HepG2 (cell line): ENCODE measurements at regions not wholly inside any gene's neighbourhood (a gene's known extent, or its start where the extent isn't known, plus 50 kb on each side); places are given as distances from the start of the nearest gene placed in this dataset.

Source experiments
- ATAC-seq: fragments of 200-7000 bp; cut with Tn5 transposase; 3 replicates; pipeline ENCODE4 v1.9.1; 2020; ENCODE audit warnings: mild to moderate bottlenecking, moderate library complexity
- BruUV-seq: library from RNA; stranded (reverse); fragments of 400-500 nt; replicated peaks from 2 replicates; lab custom pipeline; 2021; lab: Mats Ljungman, UMichigan
- CTCF ChIA-PET: fragments of 300-600 bp; formaldehyde crosslinking; extraction: SDS; loops from one replicate; lab custom pipeline; 2021; ENCODE audit warnings: low total read pairs, inconsistent platforms, low intra/inter-chr PET ratio; lab: Yijun Ruan, JAX
- POLR2A ChIA-PET: fragments of 350-600 bp; sonication (Branson Sonifier 250); formaldehyde crosslinking; loops from one replicate; lab custom pipeline; 2020; ENCODE audit warnings: antibody characterized with exemption, inconsistent platforms; lab: Yijun Ruan, JAX
- DNase-seq: peaks from one replicate; pipeline ENCODE4 v3.0.0-alpha.2; 2015; ENCODE audit warnings: low spot score
- FAIRE-seq: peaks from 3 replicates; lab custom pipeline; 2011; peaks lifted over from hg19 to GRCh38; lab: Jason Lieb, UNC
- H2AFZ ChIP-seq: one replicate; pipeline ENCODE4 v1.6.1; 2011; ENCODE audit warnings: low read length, inconsistent platforms
- H3K27ac ChIP-seq: fragments of 300-600 bp; 3 replicates; pipeline ENCODE4 v1.8.0; 2011; ENCODE audit warnings: mixed run types, mild to moderate bottlenecking, mixed read lengths, low read length, inconsistent platforms; ENCODE audit not compliant: insufficient read depth; ENCODE audit errors: extremely low read length
- H3K27me3 ChIP-seq, 2 experiments: fragments of 200-600 bp in 1 of 2; 2 replicates in 1 of 2; 3 replicates in 1 of 2; pipeline versions ENCODE4 v1.6.0 to v1.8.0; 2011; ENCODE audit warnings: low read length in 2 of 2, mild to moderate bottlenecking in 2 of 2, moderate library complexity in 2 of 2, inconsistent platforms in 1 of 2; ENCODE audit not compliant: insufficient read depth in 2 of 2, control insufficient read depth in 1 of 2
- H3K36me3 ChIP-seq, 2 experiments: fragments of 200-600 bp in 1 of 2; replicated peaks in 1 of 2; 2 replicates in 1 of 2; 3 replicates in 1 of 2; pipeline versions ENCODE4 v1.5.1 to v1.8.0; 2011; ENCODE audit warnings: low read length in 2 of 2, inconsistent platforms in 1 of 2; ENCODE audit not compliant: insufficient read depth in 2 of 2, control insufficient read depth in 1 of 2
- H3K4me1 ChIP-seq: 2 replicates; pipeline ENCODE4 v1.5.1; 2012; ENCODE audit warnings: low read length, inconsistent platforms; ENCODE audit not compliant: insufficient read depth
- H3K4me2 ChIP-seq: 2 replicates; pipeline ENCODE4 v1.6.0; 2011; ENCODE audit warnings: low read depth, low read length, inconsistent platforms
- H3K4me3 ChIP-seq, 3 experiments: fragments of 200-600 bp in 1 of 3; sonication (generic), shearing (Covaris generic) in 1 of 3; replicated peaks in 1 of 3; 2 replicates each; pipeline ENCODE4 v1.5.1; 2011 to 2016; ENCODE audit warnings: low read length in 3 of 3, inconsistent platforms in 2 of 3, low read depth in 2 of 3, mild to moderate bottlenecking in 2 of 3, control low read depth in 1 of 3, mixed read lengths in 1 of 3; ENCODE audit not compliant: insufficient read depth in 1 of 3
- H3K79me2 ChIP-seq: one replicate; pipeline ENCODE4 v1.6.1; 2011; ENCODE audit warnings: low read length, inconsistent platforms; ENCODE audit not compliant: insufficient read depth
- H3K9ac ChIP-seq: 2 replicates; pipeline ENCODE4 v1.6.0; 2011; ENCODE audit warnings: mild to moderate bottlenecking, low read depth, low read length, inconsistent platforms; ENCODE audit not compliant: insufficient read depth
- H3K9me3 ChIP-seq: 2 replicates; pipeline ENCODE4 v1.5.1; 2012; ENCODE audit warnings: mild to moderate bottlenecking, low read length
- H4K20me1 ChIP-seq: 2 replicates; pipeline ENCODE4 v1.6.0; 2011; ENCODE audit warnings: inconsistent platforms, mild to moderate bottlenecking, low read length, moderate library complexity; ENCODE audit not compliant: insufficient read depth
- ARID2 ChIP-seq: sonication (generic); formaldehyde crosslinking; IDR thresholded peaks from 2 replicates; pipeline ENCODE4 v1.8.1; 2022; ENCODE audit warnings: mild to moderate bottlenecking, missing genetic modification reagents, borderline replicate concordance
- CREM ChIP-seq, 2 experiments: sonication (generic) in 1 of 2; formaldehyde crosslinking in 1 of 2; IDR thresholded peaks; 2 replicates each; pipeline versions ENCODE4 v1.4.0 to v1.6.1; 2016 to 2020; ENCODE audit warnings: antibody characterized with exemption in 1 of 2, mild to moderate bottlenecking in 1 of 2, missing genetic modification reagents in 1 of 2
- DPF2 ChIP-seq: sonication (generic); formaldehyde crosslinking; IDR thresholded peaks from 2 replicates; pipeline ENCODE4 v1.4.0; 2020; ENCODE audit warnings: mild to moderate bottlenecking, low read depth, missing genetic modification reagents, borderline replicate concordance
- GPBP1L1 ChIP-seq: sonication (generic); formaldehyde crosslinking; IDR thresholded peaks from 2 replicates; pipeline ENCODE4 v1.5.0; 2020; ENCODE audit warnings: mild to moderate bottlenecking, missing genetic modification reagents
- KLF11 ChIP-seq: IDR thresholded peaks from 2 replicates; pipeline ENCODE4 v1.6.1; 2016; ENCODE audit warnings: missing compliant biosample characterization
- PAWR ChIP-seq: sonication (generic); formaldehyde crosslinking; IDR thresholded peaks from 2 replicates; pipeline ENCODE4 v1.4.0; 2020; ENCODE audit warnings: missing genetic modification reagents, mild to moderate bottlenecking, borderline replicate concordance
- RBM39 ChIP-seq: fragments of 200-400 bp; formaldehyde crosslinking; IDR thresholded peaks from one replicate; pipeline ENCODE4 v1.6.1; 2018; ENCODE audit warnings: antibody characterized with exemption, mild to moderate bottlenecking, low read depth, low read length; ENCODE audit not compliant: poor library complexity, severe bottlenecking
- ZBTB1 ChIP-seq: sonication (generic); formaldehyde crosslinking; IDR thresholded peaks from 2 replicates; pipeline ENCODE4 v1.4.0; 2020; ENCODE audit warnings: missing genetic modification reagents, borderline replicate concordance
- ZNF205 ChIP-seq: IDR thresholded peaks from 2 replicates; pipeline ENCODE4 v1.6.1; 2018; ENCODE audit warnings: missing biosample characterization, missing genetic modification reagents
- ZNF484 ChIP-seq: sonication (generic); formaldehyde crosslinking; IDR thresholded peaks from 2 replicates; pipeline ENCODE4 v1.5.1; 2020; ENCODE audit warnings: mild to moderate bottlenecking, low read depth, missing genetic modification reagents, borderline replicate concordance
- ZNF629 ChIP-seq: sonication (generic); formaldehyde crosslinking; conservative IDR thresholded peaks from 2 replicates; pipeline ENCODE4 v1.5.0; 2020; ENCODE audit warnings: missing genetic modification reagents
- ZNF747 ChIP-seq: sonication (generic); formaldehyde crosslinking; IDR thresholded peaks from 2 replicates; pipeline ENCODE4 v1.8.1; 2023; ENCODE audit warnings: missing genetic modification reagents, mild to moderate bottlenecking, borderline replicate concordance
- WGBS: methylation state at CpG from one replicate; pipeline ENCODE4 v1.1.6; 2017; ENCODE audit warnings: low lambda C conversion rate; 5-methylcytosine and 5-hydroxymethylcytosine counted together
- in situ Hi-C: cut with HindIII; loops from 2 replicates; pipeline ENCODE4 v1.10.0; 2017; ENCODE audit warnings: low pct_unique_long_range_greater_than_20kb; ENCODE audit not compliant: extremely low pct_ligation_motif_present
- intact Hi-C: fragments of 100-400 bp; cut with micrococcal nuclease; formaldehyde crosslinking; loops from one replicate; pipeline ENCODE4 v1.10.0; 2022; ENCODE audit not compliant: unreplicated experiment
- TF ChIP-seq, protein P1 (sequence below): IDR thresholded peaks from 2 replicates; pipeline ENCODE4 v1.6.1; 2016; ENCODE audit warnings: low read depth, missing genetic modification reagents, missing compliant biosample characterization
- TF ChIP-seq, protein P2 (sequence below): sonication (generic); formaldehyde crosslinking; IDR thresholded peaks from 2 replicates; pipeline ENCODE4 v1.9.0; 2021; ENCODE audit warnings: missing genetic modification reagents, borderline replicate concordance

GRCh38 chr7:82623812-82624211, 180.2 kb upstream of the CACNA2D1 start (continued):
- TF ChIP-seq ARID2 (CRISPR knock-in tag) (no peak), CREM (IDR thresholded peaks at IDR 0.05) (no peak), CREM (CRISPR knock-in tag; IDR thresholded peaks at IDR 0.05) (no peak), ZNF629 (CRISPR knock-in tag) (no peak), GPBP1L1 (CRISPR knock-in tag) (no peak), KLF11 (CRISPR knock-in tag) (no peak)

DNA sequence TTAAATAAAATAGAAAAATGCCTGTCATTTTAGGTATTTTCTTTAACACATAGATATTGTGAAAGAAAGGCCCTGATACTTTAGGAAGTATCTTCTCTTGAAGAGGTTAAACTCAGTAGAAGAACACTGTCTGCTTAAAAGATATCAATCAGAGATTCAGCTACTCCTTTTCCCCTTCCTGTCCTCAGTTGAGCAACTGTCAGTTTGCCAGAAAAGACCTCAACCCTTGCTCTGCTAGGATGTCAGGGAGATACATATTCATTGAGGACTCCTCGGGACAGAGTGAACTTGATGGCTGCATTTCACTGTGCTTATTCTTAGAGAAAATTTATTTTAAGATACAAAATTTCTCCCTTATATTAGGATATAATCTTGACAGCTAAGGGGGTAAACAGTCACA, 173.6 kb upstream of the CACNA2D1 start:
- no peak overlapping the region for H3K27ac ChIP-seq
- H3K27me3 ChIP-seq: no peaks in the 10 kb centered on the region
- ChIA-PET POLR2A (no interaction called here), CTCF (no interaction called here)
- intact Hi-C loops: no loop called here
- WGBS: 4% methylated on average over 1 of the region's 1 CpG
- no peak for DNase-seq
- no peaks in the 10 kb centered on the region for H3K36me3 ChIP-seq
- H3K4me3 ChIP-seq: no peak overlapping the region
- FAIRE-seq: no peak
- no peak for TF ChIP-seq RBM39
- TF ChIP-seq, protein P1, sequence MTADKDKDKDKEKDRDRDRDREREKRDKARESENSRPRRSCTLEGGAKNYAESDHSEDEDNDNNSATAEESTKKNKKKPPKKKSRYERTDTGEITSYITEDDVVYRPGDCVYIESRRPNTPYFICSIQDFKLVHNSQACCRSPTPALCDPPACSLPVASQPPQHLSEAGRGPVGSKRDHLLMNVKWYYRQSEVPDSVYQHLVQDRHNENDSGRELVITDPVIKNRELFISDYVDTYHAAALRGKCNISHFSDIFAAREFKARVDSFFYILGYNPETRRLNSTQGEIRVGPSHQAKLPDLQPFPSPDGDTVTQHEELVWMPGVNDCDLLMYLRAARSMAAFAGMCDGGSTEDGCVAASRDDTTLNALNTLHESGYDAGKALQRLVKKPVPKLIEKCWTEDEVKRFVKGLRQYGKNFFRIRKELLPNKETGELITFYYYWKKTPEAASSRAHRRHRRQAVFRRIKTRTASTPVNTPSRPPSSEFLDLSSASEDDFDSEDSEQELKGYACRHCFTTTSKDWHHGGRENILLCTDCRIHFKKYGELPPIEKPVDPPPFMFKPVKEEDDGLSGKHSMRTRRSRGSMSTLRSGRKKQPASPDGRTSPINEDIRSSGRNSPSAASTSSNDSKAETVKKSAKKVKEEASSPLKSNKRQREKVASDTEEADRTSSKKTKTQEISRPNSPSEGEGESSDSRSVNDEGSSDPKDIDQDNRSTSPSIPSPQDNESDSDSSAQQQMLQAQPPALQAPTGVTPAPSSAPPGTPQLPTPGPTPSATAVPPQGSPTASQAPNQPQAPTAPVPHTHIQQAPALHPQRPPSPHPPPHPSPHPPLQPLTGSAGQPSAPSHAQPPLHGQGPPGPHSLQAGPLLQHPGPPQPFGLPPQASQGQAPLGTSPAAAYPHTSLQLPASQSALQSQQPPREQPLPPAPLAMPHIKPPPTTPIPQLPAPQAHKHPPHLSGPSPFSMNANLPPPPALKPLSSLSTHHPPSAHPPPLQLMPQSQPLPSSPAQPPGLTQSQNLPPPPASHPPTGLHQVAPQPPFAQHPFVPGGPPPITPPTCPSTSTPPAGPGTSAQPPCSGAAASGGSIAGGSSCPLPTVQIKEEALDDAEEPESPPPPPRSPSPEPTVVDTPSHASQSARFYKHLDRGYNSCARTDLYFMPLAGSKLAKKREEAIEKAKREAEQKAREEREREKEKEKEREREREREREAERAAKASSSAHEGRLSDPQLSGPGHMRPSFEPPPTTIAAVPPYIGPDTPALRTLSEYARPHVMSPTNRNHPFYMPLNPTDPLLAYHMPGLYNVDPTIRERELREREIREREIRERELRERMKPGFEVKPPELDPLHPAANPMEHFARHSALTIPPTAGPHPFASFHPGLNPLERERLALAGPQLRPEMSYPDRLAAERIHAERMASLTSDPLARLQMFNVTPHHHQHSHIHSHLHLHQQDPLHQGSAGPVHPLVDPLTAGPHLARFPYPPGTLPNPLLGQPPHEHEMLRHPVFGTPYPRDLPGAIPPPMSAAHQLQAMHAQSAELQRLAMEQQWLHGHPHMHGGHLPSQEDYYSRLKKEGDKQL: no peak
- no peak for TF ChIP-seq ZNF205
- no peak for TF ChIP-seq DPF2 (CRISPR knock-in tag)
- TF ChIP-seq, protein P2, sequence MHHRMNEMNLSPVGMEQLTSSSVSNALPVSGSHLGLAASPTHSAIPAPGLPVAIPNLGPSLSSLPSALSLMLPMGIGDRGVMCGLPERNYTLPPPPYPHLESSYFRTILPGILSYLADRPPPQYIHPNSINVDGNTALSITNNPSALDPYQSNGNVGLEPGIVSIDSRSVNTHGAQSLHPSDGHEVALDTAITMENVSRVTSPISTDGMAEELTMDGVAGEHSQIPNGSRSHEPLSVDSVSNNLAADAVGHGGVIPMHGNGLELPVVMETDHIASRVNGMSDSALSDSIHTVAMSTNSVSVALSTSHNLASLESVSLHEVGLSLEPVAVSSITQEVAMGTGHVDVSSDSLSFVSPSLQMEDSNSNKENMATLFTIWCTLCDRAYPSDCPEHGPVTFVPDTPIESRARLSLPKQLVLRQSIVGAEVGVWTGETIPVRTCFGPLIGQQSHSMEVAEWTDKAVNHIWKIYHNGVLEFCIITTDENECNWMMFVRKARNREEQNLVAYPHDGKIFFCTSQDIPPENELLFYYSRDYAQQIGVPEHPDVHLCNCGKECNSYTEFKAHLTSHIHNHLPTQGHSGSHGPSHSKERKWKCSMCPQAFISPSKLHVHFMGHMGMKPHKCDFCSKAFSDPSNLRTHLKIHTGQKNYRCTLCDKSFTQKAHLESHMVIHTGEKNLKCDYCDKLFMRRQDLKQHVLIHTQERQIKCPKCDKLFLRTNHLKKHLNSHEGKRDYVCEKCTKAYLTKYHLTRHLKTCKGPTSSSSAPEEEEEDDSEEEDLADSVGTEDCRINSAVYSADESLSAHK (CRISPR knock-in tag): no peak
- no peak for TF ChIP-seq ZBTB1 (CRISPR knock-in tag)
- TF ChIP-seq PAWR (CRISPR knock-in tag): no peak
- TF ChIP-seq ZNF747 (CRISPR knock-in tag): no peak
- no peak for TF ChIP-seq ZNF484 (CRISPR knock-in tag)
- no TSS peak for BruUV-seq
- no peak overlapping the region for H3K4me2 ChIP-seq
- no peak overlapping the region for H3K9ac ChIP-seq
- no peaks in the 10 kb centered on the region for H3K4me1 ChIP-seq
- no peaks in the 10 kb centered on the region for H3K9me3 ChIP-seq
- H2AFZ ChIP-seq: no peak overlapping the region
- no peaks in the 10 kb centered on the region for H4K20me1 ChIP-seq
- in situ Hi-C loops: no loop called here
- H3K79me2 ChIP-seq: no peaks in the 10 kb centered on the region
- no peak for ATAC-seq
